ENCODE measurements at regions not wholly inside any gene's neighbourhood (a gene's known extent, or its start where the extent isn't known, plus 50 kb on each side); places are given as distances from the start of the nearest gene placed in this dataset.

- no peak for TF ChIP-seq MAX (IDR thresholded peaks at IDR 0.05; ENCODE audit: insufficient read depth, insufficient read length)
- TF ChIP-seq CTCF (IDR thresholded peaks at IDR 0.05; ENCODE audit: extremely low read depth in 1 of 2, insufficient read depth in 1 of 2, low read depth in 1 of 2, low read length in 2 of 2) = no peak
- no peak for TF ChIP-seq POLR2AphosphoS5 (IDR thresholded peaks at IDR 0.05; ENCODE audit: insufficient read depth, low read depth, low read length)
- TF ChIP-seq EZH2 (IDR thresholded peaks at IDR 0.05; ENCODE audit: borderline replicate concordance, low read depth, low read length, severe bottlenecking) = no peak
- TF ChIP-seq FOS (IDR thresholded peaks at IDR 0.05; ENCODE audit: borderline replicate concordance, insufficient read depth, low read length) = no peak
Measured at GRCh38 chr20:40331249-40331648, 357.8 kb downstream of the MAFB start.
